Adrenal gland (tissue), 9 donors: ENCODE measurements at regions not wholly inside any gene's neighbourhood (a gene's known extent, or its start where the extent isn't known, plus 50 kb on each side); places are given as distances from the start of the nearest gene placed in this dataset.

Experiments used
- DNase-seq, 7 donors: peaks; one replicate each; pipeline ENCODE4 v3.0.0-alpha.2; 2019 to 2020
- H3K27ac ChIP-seq, 5 donors: fragments of 200-600 bp; sonication (generic) in 4 of 5; 1 replicate in 3 of 5; 2 replicates in 2 of 5; pipeline versions ENCODE4 v1.5.1 to v1.8.0; 2016 to 2020; ENCODE audit warnings: mild to moderate bottlenecking in 1 of 5
- H3K27me3 ChIP-seq: fragments of 200-600 bp; 2 replicates; pipeline ENCODE4 v1.8.0; 2021
- H3K36me3 ChIP-seq, 2 donors: fragments of 200-600 bp; replicated peaks in 1 of 2; 1 replicate in 1 of 2; 2 replicates in 1 of 2; pipeline versions ENCODE4 v1.5.1 to v1.8.0; 2018 to 2022
- H3K4me1 ChIP-seq, 2 donors: fragments of 200-600 bp; replicated peaks in 1 of 2; 1 replicate in 1 of 2; 2 replicates in 1 of 2; pipeline versions ENCODE4 v1.5.1 to v1.8.0; 2018 to 2021
- H3K4me3 ChIP-seq, 4 donors: fragments of 200-600 bp; sonication (generic) in 3 of 4; one replicate each; pipeline ENCODE4 v1.5.1; 2016 to 2018
- H3K9me3 ChIP-seq, 3 donors: fragments of 200-600 bp; sonication (generic) in 1 of 3; replicated peaks in 1 of 3; 1 replicate in 2 of 3; 2 replicates in 1 of 3; pipeline versions ENCODE4 v1.5.1 to v1.8.0; 2016 to 2021
- CTCF ChIP-seq, 6 experiments: fragments of 450-650 bp in 4 of 6; fragments of 200-600 bp in 2 of 6; sonication (generic) in 1 of 6; IDR thresholded peaks; 1 replicate in 5 of 6; 2 replicates in 1 of 6; pipeline versions ENCODE4 v1.5.1 to v1.8.0; 2016 to 2021; ENCODE audit warnings: antibody characterized with exemption in 6 of 6, mild to moderate bottlenecking in 2 of 6, moderate library complexity in 1 of 6
- POLR2A ChIP-seq, 2 donors: fragments of 450-650 bp; IDR thresholded peaks; one replicate each; pipeline ENCODE4 v1.6.1; 2017; ENCODE audit warnings: antibody characterized with exemption in 2 of 2, mild to moderate bottlenecking in 2 of 2, moderate library complexity in 1 of 2
- WGBS, 4 donors: extraction: QIAGEN DNeasy Blood & Tissue Kit in 2 of 4; methylation state at CpG; one replicate each; pipeline versions ENCODE4 v1.1.5 to v1.1.7; 2013 to 2017; 5-methylcytosine and 5-hydroxymethylcytosine counted together
- intact Hi-C, 2 donors: fragments of 100-400 bp; cut with DNase I; formaldehyde crosslinking; loops; one replicate each; pipeline versions ENCODE4 v1.14.1 to v1.15.0; 2022 to 2023
- donor health status: healthy with polysubstance abuse.
- donor health status: Bipolar disorder and iron deficiency.
- donor health status: DM: yes; HTN: yes; CAD: no.
- donor health status: DM: no; HTN: no; CAD: no.
- donor health status: DM: no; HTN: no; CAD: no.

- TF ChIP-seq CTCF (IDR thresholded peaks at IDR 0.05) (no peak), POLR2A (IDR thresholded peaks at IDR 0.05) (no peak)
- no peaks in the 10 kb centered on the region for H3K9me3 ChIP-seq
- WGBS, 4 donors = 53 to 74% (median 55%) methylated on average over 3 of the region's 3 CpGs
- no peak for DNase-seq
- intact Hi-C loops = no loop called here
- no peaks in the 10 kb centered on the region for H3K27me3 ChIP-seq
- H3K27ac ChIP-seq = no peak overlapping the region
- no peak overlapping the region for H3K4me3 ChIP-seq
- no peaks in the 10 kb centered on the region for H3K36me3 ChIP-seq
- no peaks in the 10 kb centered on the region for H3K4me1 ChIP-seq
These were observed 2233.8 kb upstream of the C9orf72 start for GRCh38 chr9:29806937-29807618.

- WGBS, 4 donors = 78 to 100% (median 82%) methylated on average over 4 to 6 of the region's 6 CpGs
- no peak for DNase-seq
- TF ChIP-seq CTCF (IDR thresholded peaks at IDR 0.05) (no peak), POLR2A (IDR thresholded peaks at IDR 0.05) (no peak)
- H3K4me1 ChIP-seq = peaks cover 0 to 4% of the 10 kb centered on the region in 2 donors
- H3K9me3 ChIP-seq = no peaks in the 10 kb centered on the region
- no peak overlapping the region for H3K4me3 ChIP-seq
- intact Hi-C loops = no loop called here
- H3K27me3 ChIP-seq = no peaks in the 10 kb centered on the region
- no peak overlapping the region for H3K27ac ChIP-seq
- H3K36me3 ChIP-seq = no peaks in the 10 kb centered on the region
These were observed 2243.8 kb upstream of the C9orf72 start for GRCh38 chr9:29816954-29817703.

- Histone ChIP-seq H3K4me1 (no peaks in the 10 kb centered on the region), H3K27ac (no peak overlapping the region), H3K27me3 (no peaks in the 10 kb centered on the region), H3K4me3 (no peak overlapping the region), H3K9me3 (no peaks in the 10 kb centered on the region), H3K36me3 (no peaks in the 10 kb centered on the region)
- DNase-seq = no peak
- 63 to 77% (median 74%) methylated on average over 3 of the region's 3 CpGs for WGBS, 4 donors
- intact Hi-C loops = no loop called here
- TF ChIP-seq POLR2A (IDR thresholded peaks at IDR 0.05) (no peak), CTCF (IDR thresholded peaks at IDR 0.05) (no peak)
These were observed 2249.2 kb upstream of the C9orf72 start for GRCh38 chr9:29822458-29822857.

GRCh38 chr9:29826421-29826820, 2253.1 kb upstream of the C9orf72 start:
- H3K27ac ChIP-seq = no peak overlapping the region
- H3K27me3 ChIP-seq = no peaks in the 10 kb centered on the region
- H3K9me3 ChIP-seq = no peaks in the 10 kb centered on the region
- TF ChIP-seq CTCF (IDR thresholded peaks at IDR 0.05) (no peak), POLR2A (IDR thresholded peaks at IDR 0.05) (no peak)
- intact Hi-C loops = no loop called here
- no peaks in the 10 kb centered on the region for H3K4me1 ChIP-seq
- no peak overlapping the region for H3K4me3 ChIP-seq
- WGBS, 4 donors = 95 to 97% (median 96%) methylated on average over 23 of the region's 23 CpGs
- no peaks in the 10 kb centered on the region for H3K36me3 ChIP-seq
- DNase-seq = no peak
